GM12874 (cell line): ENCODE measurements at regions not wholly inside any gene's neighbourhood (a gene's known extent, or its start where the extent isn't known, plus 50 kb on each side); places are given as distances from the start of the nearest gene placed in this dataset.

Experiments
- CTCF ChIP-seq: IDR thresholded peaks from 2 replicates; pipeline ENCODE4 v1.5.1; 2011; ENCODE audit warnings: low read depth, mild to moderate bottlenecking, control low read depth, low read length, moderate library complexity; ENCODE audit not compliant: insufficient read depth

GRCh38 chr18:56517761-56518160 lies 120.6 kb downstream of the TXNL1 start:
- TF ChIP-seq CTCF: no peak

- TF ChIP-seq CTCF: no peak
Observed at GRCh38 chr18:56517196-56517595, 121.2 kb downstream of the TXNL1 start.

GRCh38 chr18:56516789-56517188 lies 121.6 kb downstream of the TXNL1 start:
- TF ChIP-seq CTCF: no peak

- no peak for TF ChIP-seq CTCF
Observed at GRCh38 chr18:56515522-56515921, 122.9 kb downstream of the TXNL1 start.

- TF ChIP-seq CTCF: no peak
Observed at GRCh38 chr18:56511996-56512395, 126.4 kb downstream of the TXNL1 start.

GRCh38 chr18:56510108-56510507 lies 128.3 kb downstream of the TXNL1 start:
- TF ChIP-seq CTCF: no peak

GRCh38 chr18:56509656-56510055 lies 128.7 kb downstream of the TXNL1 start:
- TF ChIP-seq CTCF: no peak
